Inflammatory macrophage treated with lipopolysaccharide for 4 hours (primary cell): ENCODE measurements at regions not wholly inside any gene's neighbourhood (a gene's known extent, or its start where the extent isn't known, plus 50 kb on each side); places are given as distances from the start of the nearest gene placed in this dataset.
"Not testable (repeated sequence)": the region's sequence is repeated elsewhere in the genome, so short reads cannot be mapped to it uniquely, and the experiment has no call there.

Experiments
- DNase-seq: peaks from one replicate; pipeline ENCODE4 v3.0.0-alpha.2; 2020

DNA sequence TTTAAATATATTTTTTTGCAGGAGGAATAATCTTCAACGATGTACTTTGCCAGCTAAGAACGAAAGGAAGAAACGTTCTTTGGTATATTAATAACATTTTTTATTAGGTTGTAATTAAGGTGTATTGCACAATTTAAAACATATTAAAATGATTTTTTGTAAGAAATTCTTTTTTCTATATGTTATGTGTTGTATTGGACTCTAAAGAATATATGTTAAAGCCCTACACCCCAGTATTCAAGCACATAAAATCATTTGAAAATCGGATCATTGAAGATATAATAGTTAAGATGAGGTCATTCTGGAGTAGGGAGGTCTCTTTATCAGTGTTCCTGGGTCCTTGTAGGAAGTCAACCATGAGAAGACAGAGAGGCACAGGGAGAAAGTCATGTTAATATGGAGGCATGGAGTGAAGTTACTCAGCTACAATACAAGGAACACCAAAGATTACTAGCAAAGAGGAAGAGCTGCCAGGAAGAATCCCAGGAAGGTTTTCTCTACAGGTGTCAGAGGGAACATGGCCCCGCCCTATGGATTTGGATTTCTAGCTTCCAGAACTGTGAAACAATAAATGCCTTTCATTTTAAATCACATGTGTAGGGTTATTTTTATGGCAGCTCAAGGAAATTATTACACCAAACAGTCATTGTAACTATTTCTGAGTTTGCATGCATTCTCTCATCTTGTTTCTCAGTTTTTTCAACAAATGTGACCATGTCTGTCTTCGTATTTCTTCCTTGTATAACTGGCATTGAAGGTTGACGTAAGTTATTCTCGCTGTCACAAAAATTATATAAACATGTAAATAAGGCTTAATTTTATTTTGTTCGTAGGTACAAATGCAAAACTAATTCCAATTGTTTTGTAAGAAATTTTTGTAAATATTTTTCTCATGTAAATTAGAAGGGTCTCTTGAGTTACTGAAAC is 75.4 kb upstream of the VPREB1 start:
- no peak for DNase-seq

DNA sequence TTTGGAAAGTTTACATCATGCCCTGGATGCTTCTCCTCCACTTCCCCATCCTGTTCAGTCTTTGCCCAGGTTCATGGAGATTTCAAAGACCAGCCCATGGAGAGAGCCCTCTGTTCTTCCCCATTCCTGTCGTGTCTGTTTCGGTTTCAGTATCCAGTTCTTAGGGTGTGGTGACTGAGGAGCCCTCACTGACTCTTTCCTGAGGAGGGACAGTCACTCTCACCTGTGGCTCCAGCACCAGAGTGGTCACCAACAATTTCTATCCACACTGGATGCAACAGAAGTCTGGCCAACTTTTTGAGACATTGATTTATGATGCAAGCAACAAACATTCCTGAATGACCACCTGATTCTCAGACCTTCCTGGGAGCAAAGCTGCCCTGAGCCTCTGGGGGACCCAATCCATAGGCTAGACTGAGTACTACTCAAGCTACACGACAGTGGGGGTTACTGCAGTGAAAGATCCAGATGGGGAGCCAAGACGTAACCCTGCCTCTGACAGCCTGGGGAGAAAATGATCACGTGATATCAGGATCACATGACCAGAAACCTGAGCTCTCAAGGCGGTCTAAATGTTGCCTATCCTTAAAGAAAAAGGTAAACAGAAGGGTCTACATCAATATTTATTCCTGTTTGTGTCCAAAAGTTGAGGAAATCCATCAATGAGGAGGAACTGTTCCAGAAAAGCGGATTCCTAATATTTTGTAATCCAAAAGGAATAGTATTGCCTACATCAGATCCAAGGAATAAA is 76.2 kb upstream of the VPREB1 start:
- DNase-seq = peak; percentile 50

- DNase-seq = no peak
Measured at GRCh38 chr22:22167791-22168189, 76.8 kb upstream of the VPREB1 start.

DNA sequence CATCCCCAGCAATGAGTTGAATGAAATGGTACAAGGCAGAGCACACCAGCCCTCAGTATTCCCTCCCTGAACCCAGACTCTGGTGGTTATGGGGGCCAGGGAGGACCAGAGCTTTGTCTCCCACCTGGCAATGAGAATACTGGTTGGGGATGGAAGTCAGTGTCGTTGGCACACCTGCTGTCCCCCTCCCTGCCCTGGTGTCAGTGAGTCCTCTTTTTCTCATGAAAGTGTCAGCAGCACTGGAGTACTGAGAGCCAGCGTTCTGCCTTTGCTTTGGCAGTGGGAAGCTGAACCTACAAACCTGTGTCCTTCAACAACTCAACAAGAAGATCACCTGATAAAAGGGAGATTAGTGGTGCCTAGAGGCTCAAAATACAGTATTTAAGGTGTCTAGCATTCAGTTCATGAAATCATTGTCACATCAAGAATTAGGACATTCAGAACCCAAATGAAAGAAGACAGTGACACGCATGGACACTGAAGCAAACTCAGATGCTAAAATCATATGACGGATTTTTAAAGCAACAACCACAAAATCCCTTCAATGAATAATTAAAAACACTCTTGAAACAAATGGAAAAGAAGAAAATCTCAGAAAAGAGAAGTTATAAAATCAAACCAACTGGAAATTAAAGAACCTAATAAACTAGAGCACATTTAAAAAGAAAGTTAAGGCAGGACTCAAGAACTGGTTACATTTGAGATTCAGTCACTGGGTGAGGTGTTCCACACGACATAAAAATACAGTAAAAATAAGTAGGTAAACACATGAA is 77.5 kb upstream of the VPREB1 start:
- no peak for DNase-seq

GRCh38 chr22:22165936-22166710 is 78.5 kb upstream of the VPREB1 start:
- DNase-seq = no peak

- no peak for DNase-seq
Measured at GRCh38 chr22:22164541-22165272, 79.9 kb upstream of the VPREB1 start.

DNA sequence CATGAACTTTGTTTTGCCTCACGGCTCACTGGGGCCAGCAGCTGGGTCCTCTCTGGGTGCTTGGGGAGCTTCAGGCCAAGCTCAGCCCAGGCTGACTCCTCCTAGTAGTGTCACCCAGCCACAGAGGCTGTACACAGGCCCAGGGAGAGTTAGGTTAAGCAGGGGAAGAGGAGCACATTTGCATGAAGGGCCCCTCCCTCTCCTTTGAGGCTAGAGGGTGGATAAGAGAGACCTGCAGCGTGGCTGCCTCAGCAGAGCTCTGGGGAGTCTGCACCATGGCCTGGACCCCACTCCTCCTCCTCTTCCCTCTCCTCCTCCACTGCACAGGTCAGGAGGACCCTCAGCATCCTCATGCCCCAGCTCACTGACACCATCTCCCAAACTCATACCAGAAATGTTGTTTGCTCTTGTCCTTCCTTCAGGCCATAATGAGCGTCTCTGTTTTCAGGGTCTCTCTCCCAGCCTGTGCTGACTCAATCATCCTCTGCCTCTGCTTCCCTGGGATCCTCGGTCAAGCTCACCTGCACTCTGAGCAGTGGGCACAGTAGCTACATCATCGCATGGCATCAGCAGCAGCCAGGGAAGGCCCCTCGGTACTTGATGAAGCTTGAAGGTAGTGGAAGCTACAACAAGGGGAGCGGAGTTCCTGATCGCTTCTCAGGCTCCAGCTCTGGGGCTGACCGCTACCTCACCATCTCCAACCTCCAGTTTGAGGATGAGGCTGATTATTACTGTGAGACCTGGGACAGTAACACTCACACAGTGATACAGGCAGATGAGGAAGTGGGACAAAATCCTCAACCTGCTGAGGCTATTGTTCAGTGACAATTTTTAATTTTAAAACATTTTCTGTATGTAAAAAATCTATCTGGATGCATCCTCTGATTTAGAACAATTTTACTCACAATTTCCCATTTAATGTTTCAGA is 82.4 kb upstream of the VPREB1 start:
- DNase-seq = no peak

- not testable (repeated sequence) for DNase-seq
Measured at GRCh38 chr22:22160768-22161167, 83.8 kb upstream of the VPREB1 start.

- DNase-seq = no peak
Measured at GRCh38 chr22:22159384-22159783, 85.2 kb upstream of the VPREB1 start.

GRCh38 chr22:22158965-22159364 is 85.6 kb upstream of the VPREB1 start:
- DNase-seq = no peak

DNA sequence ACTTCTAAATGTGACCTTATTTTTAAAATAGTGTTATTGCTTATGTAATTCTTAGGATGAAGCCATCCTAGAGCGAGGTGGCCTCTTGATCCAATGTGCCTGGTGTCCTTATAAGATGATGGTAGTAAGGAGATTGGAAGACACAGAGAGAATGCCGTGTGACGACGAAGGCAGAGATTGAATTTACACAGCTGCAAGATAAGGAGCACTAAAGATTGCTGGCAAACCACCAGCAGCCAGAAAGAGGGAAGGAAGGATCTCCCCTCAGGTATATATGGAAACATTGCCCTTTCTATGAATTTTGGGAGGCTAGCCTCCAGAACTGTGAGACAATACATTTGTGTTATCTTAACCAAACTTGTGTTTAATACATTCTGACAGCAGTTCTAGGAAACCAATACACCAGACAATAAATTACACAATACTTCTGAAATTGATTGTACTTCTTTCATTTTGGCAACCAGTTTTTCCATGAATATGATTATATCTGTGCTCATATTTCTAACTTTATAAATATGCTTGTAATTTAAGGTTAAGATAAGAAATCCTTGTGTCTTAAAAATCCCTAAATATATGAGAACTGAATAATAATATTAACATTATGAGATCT is 86.3 kb upstream of the VPREB1 start:
- DNase-seq = no peak

GRCh38 chr22:22157348-22157725 is 87.2 kb upstream of the VPREB1 start:
- no peak for DNase-seq

DNA sequence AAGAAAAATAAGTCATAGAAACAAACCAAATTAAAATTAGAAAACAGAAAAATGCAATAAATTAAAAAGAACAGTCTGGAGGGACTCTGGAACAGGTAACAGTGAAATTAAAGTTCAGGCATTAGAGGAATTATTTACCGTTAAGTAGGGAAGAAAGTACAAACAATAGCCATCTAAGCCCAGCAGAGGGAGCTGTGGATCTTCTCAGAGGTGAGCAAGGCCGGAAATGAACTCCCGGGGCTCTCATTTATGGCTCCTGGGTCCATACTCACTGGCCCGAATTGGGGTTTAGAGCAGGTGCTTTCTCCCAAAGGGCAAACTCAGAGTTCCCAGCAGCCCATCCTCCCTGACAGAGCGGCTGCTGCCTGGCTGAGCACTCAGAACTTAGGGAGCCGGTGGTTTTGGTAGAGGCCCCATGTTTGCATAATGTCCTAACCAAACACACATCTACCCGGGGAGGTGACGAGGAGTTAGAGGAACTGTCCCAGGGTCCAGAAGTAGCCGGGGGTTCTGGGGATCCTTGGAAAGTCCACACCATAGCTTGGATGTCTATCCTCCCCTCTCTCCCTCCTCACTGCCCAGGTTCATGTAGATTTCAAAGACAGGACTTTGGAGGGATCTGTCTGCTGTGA is 87.8 kb upstream of the VPREB1 start:
- DNase-seq = peak; percentile 80

- no peak for DNase-seq
Measured at GRCh38 chr22:22156348-22156715, 88.3 kb upstream of the VPREB1 start.

- DNase-seq = no peak
Measured at GRCh38 chr22:22155607-22156006, 89.0 kb upstream of the VPREB1 start.

DNA sequence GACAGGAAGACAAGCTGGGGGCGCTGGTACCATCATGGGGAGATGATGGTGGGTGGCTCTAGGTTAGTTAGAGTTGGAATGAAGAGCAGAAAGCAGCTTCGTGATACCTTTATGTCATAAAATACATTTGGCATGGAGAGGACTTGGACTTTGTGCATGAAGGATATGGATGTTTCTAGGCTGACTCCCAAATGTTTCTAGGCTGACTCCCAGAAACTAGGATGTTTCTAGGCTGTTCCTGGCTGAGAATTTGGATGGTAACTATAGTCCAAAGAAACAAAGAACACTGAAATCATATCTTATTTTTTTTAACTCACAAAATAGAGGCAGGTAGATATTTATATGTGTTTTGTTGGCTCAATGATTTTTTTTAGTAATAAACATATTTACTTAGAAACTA is 89.4 kb upstream of the VPREB1 start:
- no peak for DNase-seq

- peak; percentile 43 for DNase-seq
Measured at GRCh38 chr22:22154040-22154439, 90.5 kb upstream of the VPREB1 start.

GRCh38 chr22:22151308-22151707 is 93.3 kb upstream of the VPREB1 start:
- DNase-seq = no peak

DNA sequence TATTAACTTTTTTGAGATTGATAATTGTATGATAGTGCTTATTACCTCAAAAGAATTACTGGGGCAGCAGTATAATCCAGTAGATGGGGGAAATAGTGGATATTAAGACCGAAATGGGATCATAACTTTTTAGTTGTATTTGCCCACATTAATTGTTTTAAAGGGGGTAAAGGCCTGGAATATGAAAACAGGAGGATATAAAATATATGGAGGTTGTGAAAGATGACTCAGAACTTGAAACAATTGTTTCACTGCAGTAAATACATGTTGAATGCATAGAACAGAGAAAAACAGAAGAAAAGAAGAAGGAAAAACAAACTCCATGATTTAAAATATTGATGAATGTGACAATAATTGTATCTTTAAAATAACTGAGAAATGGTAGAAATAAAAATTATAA is 94.1 kb upstream of the VPREB1 start:
- DNase-seq = no peak

- no peak for DNase-seq
Measured at GRCh38 chr22:22148905-22149304, 95.7 kb upstream of the VPREB1 start.
